NCI-H2171 treated with DMSO at 0.1 percent for 48 hours (cell line): ENCODE measurements at regions not wholly inside any gene's neighbourhood (a gene's known extent, or its start where the extent isn't known, plus 50 kb on each side); places are given as distances from the start of the nearest gene placed in this dataset.

Source experiments
- DNase-seq: peaks from one replicate; lab custom pipeline; 2025; lab: John Stamatoyannopoulos, UW

DNA sequence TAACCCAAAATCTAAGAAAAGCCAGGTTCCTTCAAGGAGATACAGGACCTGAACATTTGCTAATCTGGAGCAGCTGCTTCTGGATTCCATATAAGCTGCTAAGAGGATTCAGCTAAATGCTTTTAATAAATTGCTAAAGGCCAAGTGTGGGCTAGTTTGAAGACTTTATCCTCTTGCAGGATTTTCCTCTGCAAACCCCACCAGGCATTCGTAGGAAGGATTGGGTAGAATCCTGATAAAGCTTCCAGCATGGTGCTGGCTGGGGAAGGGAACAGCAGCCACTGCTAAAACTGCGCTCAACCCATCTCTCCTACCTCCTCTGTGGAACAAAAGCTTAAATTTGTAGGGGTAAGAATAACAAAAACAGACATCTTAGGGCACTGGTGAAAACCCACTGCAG, 61.3 kb upstream of the TAB3 start:
- no peak for DNase-seq

DNA sequence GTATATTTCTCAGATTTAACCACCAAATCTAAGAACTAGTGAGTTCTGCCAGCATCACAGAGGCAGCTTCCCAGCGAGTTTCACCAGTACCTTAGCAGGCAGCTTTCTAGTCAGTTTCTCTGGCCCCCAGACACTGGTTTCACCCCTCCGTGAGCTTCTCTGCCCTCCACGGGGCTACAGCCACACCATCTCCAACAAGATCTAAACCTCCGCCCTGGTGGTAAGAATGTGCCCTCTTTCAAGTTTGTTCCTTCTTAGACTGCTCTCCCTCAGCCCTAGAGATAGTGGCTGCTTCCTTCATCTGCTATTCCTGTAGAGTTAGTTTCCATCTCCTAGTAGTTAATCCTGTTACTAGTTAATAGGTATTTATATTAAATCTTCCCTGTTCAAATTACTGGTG, 60.5 kb upstream of the TAB3 start:
- DNase-seq = no peak

DNA sequence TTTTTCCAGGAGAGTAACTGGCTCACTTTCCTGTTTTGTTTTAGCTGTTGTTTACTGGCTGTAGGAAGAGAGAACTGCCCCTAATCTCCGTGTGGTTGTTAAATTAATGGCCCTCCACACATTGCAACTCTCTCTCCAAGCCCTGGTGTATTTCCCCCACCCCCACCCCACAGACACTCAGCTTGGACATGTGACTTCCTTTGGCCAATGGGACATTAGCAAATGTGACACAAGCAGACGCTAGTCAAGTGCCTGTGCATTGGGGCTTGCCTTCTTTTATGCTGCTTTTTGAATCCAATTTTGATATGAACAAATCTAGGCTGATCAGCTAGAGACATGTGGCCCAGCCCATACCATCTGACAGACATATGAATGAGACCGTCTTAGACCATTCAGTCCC, 59.6 kb upstream of the TAB3 start:
- DNase-seq = no peak

DNA sequence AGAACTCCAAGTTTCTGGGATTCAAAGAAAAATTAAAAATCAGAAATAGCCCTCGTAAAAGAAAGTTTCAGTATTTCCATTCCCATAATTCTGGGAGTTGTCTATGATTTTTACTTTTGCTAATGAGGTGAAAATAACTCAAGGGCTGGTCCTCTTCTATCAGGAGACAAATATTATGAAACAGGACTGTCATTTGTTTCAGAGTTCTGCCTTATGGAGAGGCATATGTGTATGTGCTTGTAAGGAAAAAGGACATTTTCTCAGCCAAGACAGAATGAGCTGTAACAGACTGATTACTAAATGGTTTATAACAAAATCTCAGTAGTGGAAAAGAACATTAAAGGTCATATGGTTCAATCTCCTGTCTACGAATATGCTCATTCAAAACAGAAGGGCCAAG, 59.0 kb upstream of the TAB3 start:
- no peak for DNase-seq

DNA sequence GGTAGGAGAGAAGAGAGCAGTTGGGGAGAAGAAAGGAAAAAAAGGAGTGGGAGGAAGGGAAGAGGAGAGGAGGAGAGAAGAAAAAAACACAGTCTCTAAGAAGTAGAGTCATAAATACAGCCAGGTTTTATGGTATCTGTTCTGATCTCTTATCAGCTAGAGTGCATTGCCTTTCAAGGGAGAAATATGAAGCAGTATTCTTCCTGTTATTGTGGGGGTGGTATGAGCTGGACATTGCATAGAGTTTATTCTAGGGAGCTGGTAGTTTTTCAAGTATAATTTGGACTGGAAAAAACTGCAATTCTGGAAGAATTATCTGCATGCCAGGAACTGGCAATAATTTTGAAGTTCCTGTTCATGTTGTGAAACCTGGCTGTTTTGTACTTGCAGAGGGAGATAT, 54.9 kb upstream of the TAB3 start:
- no peak for DNase-seq

DNA sequence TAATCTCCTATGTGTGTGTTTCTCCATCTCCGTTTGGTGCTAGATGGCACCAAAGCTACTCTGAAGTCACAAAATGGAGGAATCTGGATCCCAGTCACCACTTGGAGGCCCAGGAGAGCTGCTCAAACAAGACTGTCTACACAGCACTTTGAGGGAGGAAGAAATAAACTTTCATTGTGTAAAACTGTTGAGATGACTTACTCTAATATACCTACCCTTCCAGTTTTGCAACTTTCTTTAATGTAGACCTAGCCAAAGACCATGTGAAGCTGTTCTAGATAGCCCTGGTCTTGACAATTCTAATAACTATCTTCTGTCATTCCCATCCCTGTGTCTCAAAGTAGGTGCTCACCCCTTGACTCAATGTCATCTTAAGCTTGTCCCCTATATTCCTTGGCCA, 52.8 kb upstream of the TAB3 start:
- no peak for DNase-seq

DNA sequence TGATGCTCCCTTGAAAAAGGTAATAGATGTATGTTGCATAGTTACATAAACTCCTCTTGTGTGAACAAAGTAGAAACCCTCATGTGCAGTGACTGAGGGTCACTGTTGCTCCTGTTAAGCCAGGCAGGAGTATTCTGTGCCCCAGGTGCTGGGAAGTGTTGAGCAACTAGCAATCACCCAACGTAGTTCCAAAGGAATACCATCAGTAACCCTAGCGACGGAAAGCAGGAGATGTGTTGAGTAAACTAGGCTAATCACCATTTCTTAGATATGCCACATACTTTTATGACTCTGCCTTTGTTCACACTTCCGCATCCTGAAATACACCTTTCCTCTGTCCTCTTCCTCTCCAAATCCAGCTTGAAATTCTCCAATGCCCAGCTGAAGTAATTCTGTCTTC, 50.9 kb upstream of the TAB3 start:
- DNase-seq = no peak
